Fibroblast of peridontal ligament (primary cell): ENCODE measurements at regions not wholly inside any gene's neighbourhood (a gene's known extent, or its start where the extent isn't known, plus 50 kb on each side); places are given as distances from the start of the nearest gene placed in this dataset.
"Not testable (repeated sequence)": the region's sequence is repeated elsewhere in the genome, so short reads cannot be mapped to it uniquely, and the experiment has no call there.

Experiments
- DNase-seq: peaks from one replicate; pipeline ENCODE4 v3.0.0-alpha.2; 2010; ENCODE audit errors: extremely low read depth

DNA sequence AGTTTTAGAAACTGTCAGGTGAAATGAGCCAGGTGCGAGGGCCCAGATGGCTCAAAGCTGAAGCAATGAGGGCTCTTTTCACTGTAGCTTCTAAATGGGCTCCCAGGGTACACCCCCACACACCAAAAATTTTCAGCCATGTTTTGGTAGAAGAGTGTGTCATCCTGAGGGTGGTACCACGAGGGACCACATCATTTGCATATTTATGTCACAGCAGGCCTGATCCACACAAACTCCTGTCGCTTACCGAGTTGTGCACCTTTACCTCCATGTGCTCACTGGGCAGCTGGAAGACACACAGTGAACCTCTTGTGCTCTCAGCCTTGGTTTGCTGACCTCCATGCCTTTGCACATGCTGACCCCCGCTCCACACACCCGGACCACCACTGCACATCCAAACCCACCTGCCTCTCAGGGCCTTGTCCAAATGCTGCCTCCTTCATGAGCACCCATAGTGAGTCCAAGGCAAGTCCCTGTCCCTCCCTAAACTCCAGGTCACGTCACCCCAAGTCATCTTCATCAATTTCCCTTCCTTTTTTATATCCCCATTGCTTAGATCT, 352.2 kb downstream of the BCL2L11 start:
- DNase-seq, result not testable (repeated sequence)

DNA sequence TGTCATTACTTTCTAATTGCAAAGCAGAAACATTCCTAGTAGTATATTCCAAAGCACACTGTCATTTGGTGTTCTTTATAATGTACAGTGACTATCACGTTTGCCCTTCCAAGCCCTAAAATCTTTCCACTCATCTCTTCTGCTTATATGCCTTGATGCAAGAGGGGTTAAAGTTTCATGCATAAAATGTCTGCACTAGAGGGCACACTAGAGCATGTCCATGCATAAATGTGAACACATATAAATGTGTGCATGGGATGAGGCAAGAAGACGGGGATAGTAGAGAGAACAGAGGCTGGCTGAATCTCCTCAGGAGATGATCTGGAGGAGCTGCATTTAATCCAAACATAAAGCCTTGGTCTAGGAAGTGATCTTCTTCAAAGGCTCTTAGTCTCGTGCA, 352.8 kb downstream of the BCL2L11 start:
- not testable (repeated sequence) for DNase-seq

DNA sequence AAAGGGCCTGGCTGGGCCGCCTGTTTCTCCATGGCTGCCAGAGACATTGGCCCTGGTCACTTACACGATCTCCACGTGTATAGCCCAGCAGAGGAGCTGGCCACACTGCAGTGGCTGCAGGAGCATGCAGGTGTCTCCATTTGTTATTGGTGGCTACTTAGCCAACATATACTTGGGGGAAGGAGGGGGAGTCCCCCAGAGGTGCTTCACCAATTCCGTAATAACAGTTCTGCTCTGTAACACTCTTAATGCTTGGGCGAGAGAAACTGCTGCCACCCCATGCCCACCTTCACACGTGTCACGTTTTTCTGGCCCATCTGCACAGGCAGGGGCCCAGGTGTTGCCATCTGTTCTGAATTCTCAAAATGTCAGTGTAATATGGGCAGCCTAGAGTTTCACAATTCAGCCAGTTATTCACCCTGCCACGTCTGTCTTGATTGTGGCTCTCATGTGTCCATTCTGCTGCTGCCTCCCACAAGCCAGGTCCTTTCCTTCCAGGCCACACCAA, 353.5 kb downstream of the BCL2L11 start:
- DNase-seq, result not testable (repeated sequence)

DNA sequence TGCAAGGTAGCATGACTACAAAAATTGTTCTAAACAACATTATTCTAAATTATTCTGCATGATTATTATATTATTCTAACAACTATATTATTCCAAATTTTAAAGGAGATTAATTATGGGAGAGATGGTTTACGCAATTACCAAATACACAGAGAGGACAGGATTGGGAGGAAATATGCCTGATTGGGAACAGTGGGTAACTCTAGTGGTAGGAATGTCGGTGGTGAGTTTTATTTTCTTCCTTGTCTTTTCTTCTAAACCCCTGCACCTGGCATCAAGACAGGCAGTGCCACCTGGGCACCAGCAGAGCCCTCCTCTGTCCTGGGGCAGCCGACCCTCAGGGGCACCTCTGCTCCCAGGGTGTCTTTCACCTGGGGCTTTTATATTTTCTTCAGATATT, 357.6 kb downstream of the BCL2L11 start:
- not testable (repeated sequence) for DNase-seq

DNA sequence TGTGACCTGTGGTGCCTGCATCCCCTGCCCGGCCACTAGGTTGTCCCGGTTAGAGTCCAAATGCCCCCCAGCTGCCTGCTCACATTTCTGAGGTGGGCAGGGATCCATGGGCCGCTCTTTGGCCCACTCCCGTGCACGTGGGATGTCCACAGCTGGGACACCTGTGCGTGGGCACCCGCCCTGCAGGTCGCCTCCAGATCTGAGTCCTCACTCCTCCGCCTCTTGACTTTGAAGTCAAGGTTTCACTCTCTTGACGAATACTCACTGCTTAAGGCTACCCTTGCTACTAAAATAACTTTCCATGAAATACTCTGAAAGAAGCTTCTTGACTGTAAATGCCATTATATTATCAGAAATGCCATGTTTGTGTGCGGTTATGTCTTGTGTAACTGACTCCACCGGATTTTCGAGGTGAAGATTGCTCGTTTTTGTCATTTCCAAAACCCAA, 358.2 kb downstream of the BCL2L11 start:
- not testable (repeated sequence) for DNase-seq

DNA sequence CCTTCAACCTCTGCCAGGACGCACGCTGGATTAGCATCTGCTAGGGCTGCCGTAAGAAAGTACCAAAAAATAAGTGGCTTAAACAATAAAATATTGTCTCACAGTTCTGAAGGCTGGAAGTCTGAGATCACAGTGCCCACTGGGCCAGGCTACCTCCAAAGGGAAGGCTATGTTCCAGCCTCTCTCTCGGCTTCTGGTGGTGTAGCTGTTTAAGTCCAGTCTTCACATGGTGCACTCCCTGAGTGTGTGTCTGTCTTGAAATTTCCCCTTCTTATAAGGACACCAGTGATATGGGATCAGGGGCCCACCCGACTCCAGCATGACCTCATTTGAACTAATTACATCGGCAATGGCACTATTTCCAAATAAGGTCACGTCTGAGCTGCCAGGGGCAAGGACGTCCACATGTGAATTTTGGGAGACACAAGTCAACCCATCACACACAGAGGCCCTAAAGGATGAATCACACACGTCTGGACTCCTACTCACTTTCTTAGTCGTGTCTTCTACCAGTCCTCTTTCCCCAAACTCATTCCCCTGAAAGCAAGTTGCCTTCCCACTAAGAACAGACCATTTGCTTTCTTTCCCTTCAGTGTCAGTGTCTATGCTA, 359.4 kb downstream of the BCL2L11 start:
- peak; percentile 50 for DNase-seq

DNA sequence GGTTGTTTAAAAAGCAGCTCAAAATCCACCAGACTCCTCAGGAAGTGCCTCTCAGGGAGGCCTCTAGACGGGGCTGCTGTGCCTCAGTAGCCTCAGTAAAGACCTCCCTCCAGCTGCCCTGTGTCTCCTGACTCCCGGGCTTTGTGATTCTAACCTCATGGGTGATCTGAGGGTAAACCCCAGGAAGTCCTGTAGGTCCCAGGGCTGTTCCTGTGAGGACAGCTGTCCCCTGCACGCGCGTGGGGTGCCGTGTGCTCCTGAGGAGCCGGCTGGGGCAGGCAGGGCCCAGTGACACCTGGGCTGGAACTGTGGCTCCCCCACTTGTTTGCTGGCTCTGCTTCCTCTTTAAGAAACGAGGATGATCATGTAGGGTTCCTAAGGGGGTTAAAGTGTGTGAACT, 359.9 kb downstream of the BCL2L11 start:
- DNase-seq, result not testable (repeated sequence)

DNA sequence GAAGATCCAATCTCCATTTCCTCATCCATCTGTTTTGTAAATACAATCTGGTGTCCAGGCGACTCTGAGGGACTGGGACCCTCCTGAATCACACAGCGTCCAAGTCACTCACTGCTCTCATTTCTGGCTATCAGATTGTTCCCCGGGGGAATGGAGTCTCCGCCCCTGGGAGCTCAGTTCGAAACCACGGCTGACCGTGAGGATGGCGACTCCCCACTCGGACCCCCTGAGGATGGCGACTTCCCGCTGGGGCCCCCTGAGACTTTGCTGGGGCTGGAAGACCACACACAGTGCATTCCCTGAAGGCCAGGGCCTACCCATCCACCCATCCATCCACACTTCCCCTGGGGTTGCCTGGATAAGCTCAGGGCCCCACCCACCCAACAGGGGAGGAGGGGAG, 360.5 kb downstream of the BCL2L11 start:
- DNase-seq, result not testable (repeated sequence)

DNA sequence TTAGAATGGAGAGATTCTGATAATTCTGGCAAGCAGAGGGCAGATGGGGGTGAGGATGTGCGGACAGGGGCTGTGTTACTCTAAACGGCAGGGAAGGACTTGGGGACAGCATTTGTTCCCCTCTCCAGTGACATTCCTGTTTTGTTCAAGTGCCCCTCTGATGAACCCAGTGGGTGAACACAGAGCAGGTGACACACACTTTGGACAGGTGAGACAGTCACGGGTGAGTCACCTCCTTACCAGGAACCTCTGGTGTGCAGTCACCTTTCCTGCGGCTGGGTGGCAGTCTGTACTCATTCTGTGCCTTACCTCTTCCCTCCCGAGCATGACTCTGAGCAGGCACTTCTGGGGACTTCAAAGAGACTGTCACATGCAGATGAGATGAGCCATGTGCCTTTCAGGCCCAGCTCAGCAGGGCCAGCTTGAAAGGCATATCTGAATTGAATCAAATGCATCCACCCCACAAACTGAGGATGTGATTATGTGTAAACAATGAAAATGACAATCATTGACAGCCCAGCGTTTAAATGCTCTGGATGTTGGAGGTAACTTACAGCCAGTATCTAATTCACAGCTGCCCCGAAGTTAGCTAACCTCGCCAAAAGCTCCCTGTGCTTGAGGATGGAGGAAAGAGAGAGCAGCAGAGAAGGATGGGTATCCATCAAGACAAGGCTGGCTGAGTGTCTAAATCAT, 362.4 kb downstream of the BCL2L11 start:
- DNase-seq, result not testable (repeated sequence)

DNA sequence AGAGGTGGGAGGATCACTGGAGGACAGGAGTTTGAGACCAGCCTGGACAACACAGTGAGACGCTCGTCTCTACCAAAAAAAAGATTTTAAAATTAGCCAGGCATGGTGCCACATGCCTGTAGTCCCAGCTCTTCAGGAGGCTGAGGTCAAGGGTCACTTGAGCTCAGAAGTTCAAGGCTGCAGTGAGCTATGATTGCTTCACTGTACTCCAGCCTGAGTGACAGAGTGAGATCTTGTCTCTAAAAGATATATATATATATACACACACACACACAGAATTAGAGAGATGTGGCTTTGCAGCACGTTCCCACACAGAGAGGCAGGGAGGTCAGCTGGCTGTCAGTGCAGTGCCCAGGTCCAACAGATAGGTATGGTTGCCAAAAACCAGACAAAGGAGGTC, 363.4 kb downstream of the BCL2L11 start:
- not testable (repeated sequence) for DNase-seq

DNA sequence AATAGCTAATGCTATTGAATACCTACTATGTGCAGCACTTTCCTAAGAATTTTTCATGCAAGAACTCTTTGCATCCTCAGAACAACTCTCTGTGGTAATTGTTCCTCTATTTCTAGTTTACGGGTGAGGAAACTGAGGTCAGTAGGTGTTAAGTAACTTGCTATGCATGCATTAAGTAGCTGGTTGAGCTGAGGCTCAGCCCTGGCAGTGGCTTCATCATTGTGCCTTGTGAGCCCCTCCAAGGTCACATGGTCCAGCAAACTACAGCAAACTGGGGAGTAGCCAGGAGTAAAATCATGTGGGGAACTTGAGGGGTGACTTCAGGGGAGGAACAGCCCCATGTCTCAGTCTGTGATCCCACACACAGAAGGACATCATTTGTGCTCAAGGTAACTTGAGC, 365.2 kb downstream of the BCL2L11 start:
- not testable (repeated sequence) for DNase-seq

DNA sequence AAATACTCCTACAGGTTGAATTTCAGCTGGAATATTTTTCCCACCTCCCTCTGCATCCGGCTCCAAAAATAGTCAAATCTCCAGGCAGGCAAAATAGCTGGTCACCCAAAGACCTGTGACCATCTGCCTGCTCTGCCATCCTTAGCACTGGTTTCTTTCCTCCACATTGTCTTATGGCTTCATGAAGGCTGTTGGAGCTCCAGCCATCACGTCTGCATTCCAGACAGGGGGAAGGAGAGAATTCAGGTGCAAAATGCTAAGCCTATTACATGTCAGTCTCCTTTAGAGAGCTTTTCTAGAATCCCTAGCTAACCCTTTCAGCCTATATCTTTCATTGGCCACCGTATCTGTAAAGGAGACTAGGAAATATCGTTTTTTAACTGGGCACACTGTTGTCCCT, 367.7 kb downstream of the BCL2L11 start:
- DNase-seq, result not testable (repeated sequence)

DNA sequence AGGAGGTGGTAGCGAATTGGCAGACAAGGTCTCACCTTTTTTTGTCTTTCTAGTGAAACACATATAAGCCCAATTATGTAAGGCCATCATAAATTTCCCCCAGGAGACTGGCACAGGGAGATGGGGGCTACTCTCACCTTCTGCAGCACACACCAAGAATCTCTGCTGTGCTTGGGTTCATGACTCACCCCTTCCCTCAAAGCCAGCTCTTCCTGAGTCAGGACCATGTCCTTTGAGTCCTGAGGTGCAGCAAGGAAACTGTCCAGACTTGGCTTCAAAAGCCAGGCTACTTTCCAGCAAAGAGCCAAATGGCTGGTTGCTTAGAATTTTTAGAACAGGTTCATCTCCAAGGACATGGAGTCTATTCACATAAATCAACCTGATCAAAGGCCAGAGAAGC, 368.7 kb downstream of the BCL2L11 start:
- DNase-seq, result not testable (repeated sequence)

DNA sequence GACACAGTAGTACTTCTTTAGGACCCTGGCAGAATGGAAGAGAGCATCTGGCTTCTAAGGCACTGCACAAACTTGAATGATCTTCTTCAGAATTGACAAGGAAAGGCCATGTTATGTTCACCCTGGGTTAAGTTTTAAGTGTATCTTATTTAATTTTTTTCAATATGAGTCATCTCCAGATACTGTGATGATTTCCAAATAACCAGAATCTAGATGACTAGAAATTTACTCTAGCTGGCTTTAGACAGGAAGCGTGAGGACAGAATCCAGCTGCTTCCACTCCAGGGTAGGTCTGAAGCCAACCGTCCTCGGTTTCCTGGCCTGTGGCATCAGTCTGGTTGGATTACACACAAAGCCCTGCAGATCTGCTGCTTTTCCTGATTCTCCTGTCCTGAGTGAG, 370.5 kb downstream of the BCL2L11 start:
- DNase-seq, result not testable (repeated sequence)

DNA sequence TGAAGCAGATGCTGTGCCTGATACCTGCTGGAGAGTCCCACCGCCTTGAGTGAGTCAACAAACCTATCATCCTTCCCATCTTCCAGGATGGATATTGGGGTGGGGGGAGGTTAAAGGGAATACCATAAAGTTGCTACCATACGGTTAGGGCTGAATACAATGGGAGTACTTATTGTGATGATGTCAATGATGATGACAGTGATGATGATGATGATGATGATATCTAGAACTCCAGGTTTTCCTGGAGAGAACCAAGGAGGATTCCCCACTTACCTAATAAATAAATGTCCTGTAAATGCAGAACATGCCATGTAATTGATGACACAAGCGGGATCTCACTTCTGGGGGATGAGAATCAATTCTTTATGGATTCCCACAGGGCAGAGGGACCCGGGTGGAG, 370.9 kb downstream of the BCL2L11 start:
- DNase-seq, result not testable (repeated sequence)

DNA sequence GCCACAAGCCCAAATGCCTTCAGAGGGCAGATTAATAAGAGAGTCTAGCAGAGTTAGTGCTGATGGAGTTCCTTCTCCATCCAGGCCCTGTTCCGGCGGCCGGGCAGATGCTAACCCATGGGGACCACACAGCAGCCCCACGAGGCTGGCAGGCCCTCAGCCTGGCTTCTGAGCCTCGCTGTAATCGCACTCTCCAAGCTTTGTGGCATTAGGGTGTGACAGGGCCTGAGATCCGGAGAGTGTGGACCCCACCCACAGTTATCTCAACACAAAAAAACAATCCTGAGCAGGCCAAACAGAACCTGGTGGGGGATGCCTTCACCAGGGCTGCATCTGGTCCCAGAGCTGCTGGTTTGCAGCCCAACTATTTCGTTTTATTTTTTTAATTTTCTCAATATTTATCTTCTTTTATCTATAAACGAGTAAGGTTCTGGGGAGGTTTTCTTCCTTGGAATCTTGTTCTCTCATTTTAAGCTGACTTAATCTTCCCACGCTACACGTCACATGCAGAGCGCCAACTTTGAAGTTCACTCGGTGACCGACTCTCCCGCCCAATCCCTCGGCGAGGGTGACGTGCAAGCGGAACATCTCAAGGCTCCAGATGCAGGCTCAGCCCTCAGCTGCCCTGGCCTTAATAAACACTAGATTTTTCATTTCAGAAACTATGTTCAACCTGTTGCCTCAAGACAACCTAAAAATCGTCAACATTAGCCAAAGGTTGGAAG, 372.4 kb downstream of the BCL2L11 start:
- DNase-seq, result not testable (repeated sequence)

DNA sequence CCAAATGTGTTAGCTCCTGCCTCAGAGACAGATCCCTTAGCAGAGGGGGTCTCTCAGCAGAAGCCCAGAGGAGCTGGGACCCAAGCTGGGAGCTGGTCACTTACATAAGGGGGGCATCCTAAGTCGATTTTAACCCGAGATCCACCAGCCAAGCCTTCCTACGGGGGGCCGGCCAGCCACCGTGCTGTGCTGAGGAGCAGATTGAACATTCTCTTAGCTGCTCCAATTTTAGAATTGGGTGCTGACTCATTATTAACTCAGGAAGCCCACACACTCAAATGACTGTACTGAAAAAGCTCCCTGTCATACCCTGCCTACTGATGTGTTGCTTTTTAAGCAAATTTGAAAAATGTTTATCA, 373.0 kb downstream of the BCL2L11 start:
- DNase-seq, result peak; percentile 26

DNA sequence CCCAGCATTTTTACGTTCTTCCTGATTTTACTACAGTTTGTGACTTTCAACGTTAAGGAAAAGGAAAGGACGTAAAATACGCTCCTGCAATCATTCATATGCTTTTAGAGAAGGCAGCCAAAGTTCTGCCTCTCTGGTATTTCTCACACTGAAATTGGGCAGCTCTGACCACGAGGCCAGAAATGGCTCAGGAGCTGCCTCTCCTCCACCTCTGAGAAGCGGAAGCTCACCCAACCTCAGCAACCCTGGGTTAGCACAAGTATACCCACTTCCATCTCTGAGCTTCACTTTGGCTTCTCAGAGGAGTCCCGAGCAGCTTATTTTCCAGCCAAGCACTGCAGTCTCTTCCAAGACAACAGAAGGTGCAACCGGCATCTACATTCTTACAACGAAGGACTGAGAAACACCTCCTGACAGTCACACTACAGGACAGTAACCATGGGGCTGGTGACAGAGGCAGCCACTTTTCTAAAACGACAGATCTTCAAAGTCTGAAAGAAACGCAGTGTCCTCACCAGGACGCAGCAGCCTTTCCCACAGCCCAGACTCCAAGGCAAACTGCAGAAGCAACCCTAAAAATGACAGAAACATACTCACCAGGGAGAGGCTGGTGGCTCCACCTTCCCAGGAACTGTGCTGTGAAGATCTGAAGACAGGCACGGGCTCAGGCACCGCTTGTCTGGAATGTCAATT, 373.7 kb downstream of the BCL2L11 start:
- not testable (repeated sequence) for DNase-seq

DNA sequence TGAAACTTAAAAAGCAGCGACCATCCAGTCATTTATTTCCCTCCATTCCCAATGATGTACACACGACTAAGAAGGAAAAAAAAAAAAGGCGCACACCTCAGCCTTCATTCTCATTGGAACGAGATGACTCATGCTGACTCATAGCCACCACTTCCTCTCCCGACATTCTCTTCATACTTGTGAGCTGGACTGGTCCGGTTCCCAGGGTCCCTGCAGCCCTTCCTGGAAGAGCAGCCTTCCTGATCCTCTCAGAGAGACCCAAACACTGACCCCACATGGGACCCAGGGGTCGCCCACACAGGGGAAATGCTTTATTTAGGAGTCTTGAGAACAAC, 374.2 kb downstream of the BCL2L11 start:
- DNase-seq, result not testable (repeated sequence)

DNA sequence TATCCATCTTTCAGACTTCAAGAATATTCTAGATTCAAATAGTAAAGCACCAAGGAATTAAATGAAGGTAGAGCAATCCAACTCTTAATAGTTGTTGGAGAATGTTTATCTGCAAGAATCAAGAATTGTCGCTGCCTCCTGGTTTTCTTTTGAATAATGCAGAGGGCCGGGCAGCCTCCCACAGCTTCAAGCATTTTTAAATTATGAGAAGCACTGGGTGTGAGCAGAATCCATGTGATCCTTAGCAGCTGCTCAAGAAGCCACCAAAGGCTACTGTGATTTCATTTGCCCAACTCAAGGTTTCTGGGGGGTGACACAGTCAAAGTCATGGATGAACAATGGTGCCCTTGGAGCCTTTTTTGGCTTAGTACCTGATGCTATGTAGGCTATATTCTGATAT, 374.9 kb downstream of the BCL2L11 start:
- peak; percentile 40 for DNase-seq

DNA sequence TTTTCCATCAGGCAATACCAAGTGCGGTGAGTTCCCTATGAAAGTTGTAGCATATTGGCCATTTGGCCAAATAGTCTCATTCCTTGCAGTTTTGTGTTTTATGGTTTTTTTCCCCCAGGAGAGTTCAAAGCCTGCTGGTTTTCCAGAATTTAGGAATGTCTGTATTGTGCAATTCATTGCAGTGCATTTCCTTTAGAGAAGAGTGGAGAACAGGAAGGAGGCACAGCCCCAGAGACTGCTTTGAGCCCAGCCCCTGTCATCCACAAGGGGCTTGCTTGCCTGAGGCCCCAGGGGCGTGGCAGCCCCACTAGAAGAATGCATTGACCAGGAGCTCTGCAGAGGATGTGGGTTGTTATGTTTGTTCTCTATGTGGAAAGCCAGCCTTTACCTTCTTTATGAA, 375.5 kb downstream of the BCL2L11 start:
- peak; percentile 84 for DNase-seq

DNA sequence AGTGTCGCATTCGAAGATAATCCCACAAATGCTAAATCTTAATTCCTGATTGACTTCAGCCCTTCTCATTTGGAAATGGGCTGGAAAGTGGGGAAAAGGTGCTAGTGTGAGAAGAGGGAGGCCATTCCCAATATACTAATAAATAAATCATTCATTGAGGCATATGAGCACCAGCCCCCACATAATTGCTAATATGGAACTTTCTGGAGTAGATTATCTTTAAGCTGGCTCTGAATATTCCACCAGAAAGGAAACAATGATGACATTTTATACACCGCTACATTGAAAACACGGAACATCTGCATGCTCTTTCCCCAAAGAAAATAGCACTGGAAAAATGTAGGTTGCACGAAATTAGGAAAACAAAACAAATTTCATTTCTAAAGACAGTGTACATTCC, 376.1 kb downstream of the BCL2L11 start:
- DNase-seq, result not testable (repeated sequence)
